ENCODE measurements at regions not wholly inside any gene's neighbourhood (a gene's known extent, or its start where the extent isn't known, plus 50 kb on each side); places are given as distances from the start of the nearest gene placed in this dataset.

DNA sequence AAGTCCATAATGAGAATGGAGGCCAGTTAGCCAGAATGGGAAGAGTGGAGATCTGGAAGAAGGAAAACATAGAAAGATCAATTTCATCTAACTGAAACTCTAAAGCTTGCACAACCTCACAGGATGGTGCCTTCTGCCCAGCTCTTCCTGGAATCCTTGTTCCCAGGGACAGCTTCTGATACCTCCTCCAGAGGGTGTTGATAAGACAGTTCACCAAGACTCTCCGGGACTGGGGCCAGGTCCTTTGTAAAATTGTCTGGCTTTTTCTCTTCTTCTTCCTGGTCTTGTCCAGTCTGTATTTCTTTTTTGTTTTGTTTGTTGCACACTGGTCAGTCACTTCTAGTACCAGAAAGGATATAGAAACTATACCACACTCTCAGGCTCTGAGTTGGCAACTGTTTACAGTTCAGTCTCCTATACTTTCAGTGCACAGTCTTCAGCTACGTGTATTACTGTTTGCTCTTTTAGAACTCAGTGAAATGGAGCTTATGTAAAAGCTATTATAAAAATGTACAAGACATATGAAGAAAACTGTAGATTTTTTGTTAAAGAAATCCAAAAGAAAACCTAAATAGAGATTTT is 142.8 kb upstream of the RPL34 start:
- H3K4me1 Mint-ChIP-seq (ENCODE audit: low read depth) = peaks cover 20% of the 10 kb centered on the region
- ATAC-seq (replicated peaks in 1 of 2) (no peak), DNase-seq (no peak)
- H3K27me3 Mint-ChIP-seq (ENCODE audit: low read depth) = no peaks in the 10 kb centered on the region
- H3K4me3 Mint-ChIP-seq = no peak overlapping the region
- H3K27ac Mint-ChIP-seq = no peak overlapping the region
- no peaks in the 10 kb centered on the region for H3K36me3 Mint-ChIP-seq (ENCODE audit: insufficient read depth in 2 of 2)
- H3K9me3 Mint-ChIP-seq = peaks cover 0 to 2% of the 10 kb centered on the region in 2 donors

DNA sequence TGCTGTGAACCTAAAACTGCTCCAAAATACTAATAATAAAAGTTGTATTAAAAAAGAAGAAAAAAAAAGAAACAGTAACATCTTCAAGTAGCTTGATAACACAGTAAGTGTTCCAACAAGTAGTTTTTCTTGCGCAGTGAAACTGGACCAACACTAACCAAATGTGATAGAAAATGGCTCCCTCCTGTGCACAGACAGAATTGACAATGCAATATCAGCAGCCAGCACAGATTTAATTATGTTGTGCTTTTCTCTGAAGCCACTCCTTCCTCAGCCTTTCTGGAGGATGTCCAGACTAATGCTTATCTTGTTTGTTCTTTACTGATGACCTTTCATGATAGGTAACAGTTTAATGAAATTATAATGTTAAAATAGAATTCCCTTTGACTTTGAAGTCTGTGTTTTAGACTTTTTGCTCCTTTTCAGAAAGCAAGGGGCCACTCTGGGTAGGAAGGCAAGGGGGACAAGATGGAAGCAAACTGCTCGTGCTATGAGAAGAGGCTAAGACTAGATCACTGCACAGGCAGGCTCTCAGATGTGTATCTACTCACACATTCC is 147.1 kb upstream of the RPL34 start:
- no peak for ATAC-seq (replicated peaks in 1 of 2)
- Mint-ChIP-seq H3K27me3 (ENCODE audit: low read depth) (no peaks in the 10 kb centered on the region), H3K27ac (no peak overlapping the region), H3K4me3 (no peak overlapping the region), H3K9me3 (peaks cover 0 to 2% of the 10 kb centered on the region in 2 donors), H3K36me3 (ENCODE audit: insufficient read depth in 2 of 2) (no peaks in the 10 kb centered on the region), H3K4me1 (ENCODE audit: low read depth) (peaks cover 28% of the 10 kb centered on the region)
- no peak for DNase-seq

DNA sequence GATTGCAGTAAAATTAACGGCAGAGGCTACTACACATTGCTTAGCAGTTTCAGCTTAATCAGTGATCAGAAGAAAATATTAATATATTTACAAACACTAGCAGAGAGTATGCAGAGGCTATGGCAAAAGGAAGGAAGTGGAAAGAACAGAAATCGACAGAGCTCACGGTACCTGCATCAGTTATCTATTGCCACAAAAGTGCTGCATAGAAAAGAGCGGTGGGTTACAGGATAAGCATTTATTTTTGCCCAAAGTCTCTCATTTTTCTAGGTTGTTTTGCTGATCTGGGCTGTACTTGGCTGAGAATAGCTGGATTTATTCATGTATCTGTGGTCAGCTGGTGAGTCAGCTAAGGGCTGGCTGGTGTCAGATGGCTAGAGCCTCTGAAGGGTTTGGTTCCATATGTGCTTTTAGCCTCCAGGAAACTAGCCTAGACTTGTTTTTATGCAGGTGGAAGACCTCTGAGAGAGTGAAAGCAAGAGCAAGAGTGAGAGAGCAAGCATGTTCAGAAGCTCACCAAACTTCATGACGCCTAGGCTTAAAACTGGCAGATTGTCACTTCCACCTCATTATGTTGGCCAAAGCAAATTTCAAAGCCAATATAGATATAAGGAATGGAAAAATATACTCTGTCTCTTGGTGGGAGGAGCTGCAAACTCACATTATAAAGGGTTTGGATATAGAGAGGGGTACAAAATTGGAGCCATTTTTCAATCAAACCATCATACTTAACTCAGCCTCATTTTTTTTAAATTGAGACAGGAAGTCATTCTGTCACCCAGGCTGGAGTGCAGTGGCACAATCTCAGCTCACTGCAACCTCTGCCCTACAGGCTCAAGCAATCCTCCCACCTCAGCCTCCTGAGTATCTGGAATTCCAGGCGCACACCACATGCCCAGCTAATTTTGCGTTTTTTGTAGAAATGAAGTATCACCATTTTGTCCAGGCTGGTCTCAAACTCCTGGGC is 153.2 kb upstream of the RPL34 start:
- H3K4me1 Mint-ChIP-seq (ENCODE audit: low read depth) = peaks cover 46% of the 10 kb centered on the region
- no peaks in the 10 kb centered on the region for H3K36me3 Mint-ChIP-seq (ENCODE audit: insufficient read depth in 2 of 2)
- H3K27ac Mint-ChIP-seq = peak overlapping the region; percentile 40
- peak; percentile 94 to 97 for ATAC-seq (replicated peaks in 1 of 2)
- H3K4me3 Mint-ChIP-seq = peak overlapping the region; percentile 34 to 78
- peaks cover 0 to 2% of the 10 kb centered on the region in 2 donors for H3K9me3 Mint-ChIP-seq
- H3K27me3 Mint-ChIP-seq (ENCODE audit: low read depth) = no peaks in the 10 kb centered on the region
- peak; percentile 25 to 45 for DNase-seq

DNA sequence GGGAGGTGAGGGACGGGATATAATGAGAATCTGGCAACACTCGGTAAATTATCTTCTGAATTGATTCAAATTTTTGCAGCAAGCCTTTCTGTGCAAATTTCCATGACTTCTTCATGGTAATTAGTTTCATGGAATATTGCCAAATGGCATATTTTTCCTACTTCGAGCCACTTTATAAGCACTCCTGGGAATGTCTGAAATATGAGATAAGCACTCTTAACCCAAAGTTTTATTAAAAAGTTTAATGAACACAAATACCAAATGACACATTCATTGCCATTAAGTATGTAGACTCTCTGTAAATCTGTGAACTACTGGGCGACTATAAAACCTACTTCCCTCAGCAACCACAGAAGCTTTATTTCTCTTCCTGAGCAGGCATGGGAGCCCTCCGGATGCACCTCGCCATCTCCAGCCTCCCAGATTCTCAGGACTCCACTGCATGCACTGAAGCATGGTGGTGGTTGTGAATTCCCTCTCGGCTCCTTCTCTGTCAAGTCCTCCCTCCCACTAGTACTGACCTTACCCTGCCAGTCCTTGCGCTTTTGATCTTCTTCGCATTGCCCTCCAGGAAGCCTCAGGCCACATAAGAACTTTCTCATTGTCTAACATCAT is 154.4 kb upstream of the RPL34 start:
- ATAC-seq (replicated peaks in 1 of 2) (no peak), DNase-seq (no peak)
- Mint-ChIP-seq H3K27ac (no peak overlapping the region), H3K9me3 (peaks cover 0 to 2% of the 10 kb centered on the region in 2 donors), H3K36me3 (ENCODE audit: insufficient read depth in 2 of 2) (no peaks in the 10 kb centered on the region), H3K4me3 (peak overlapping the region; percentile 34 to 78), H3K27me3 (ENCODE audit: low read depth) (no peaks in the 10 kb centered on the region), H3K4me1 (ENCODE audit: low read depth) (peaks cover 46% of the 10 kb centered on the region)

- DNase-seq (no peak), ATAC-seq (replicated peaks in 1 of 2) (no peak)
- no peaks in the 10 kb centered on the region for H3K36me3 Mint-ChIP-seq (ENCODE audit: insufficient read depth in 2 of 2)
- H3K9me3 Mint-ChIP-seq = peaks cover 0 to 2% of the 10 kb centered on the region in 2 donors
- H3K27me3 Mint-ChIP-seq (ENCODE audit: low read depth) = peaks cover 6% of the 10 kb centered on the region
- no peak overlapping the region for H3K4me3 Mint-ChIP-seq
- H3K27ac Mint-ChIP-seq = no peak overlapping the region
- H3K4me1 Mint-ChIP-seq (ENCODE audit: low read depth) = no peaks in the 10 kb centered on the region
Measured at GRCh38 chr4:108458681-108459080, 161.7 kb upstream of the RPL34 start.

DNA sequence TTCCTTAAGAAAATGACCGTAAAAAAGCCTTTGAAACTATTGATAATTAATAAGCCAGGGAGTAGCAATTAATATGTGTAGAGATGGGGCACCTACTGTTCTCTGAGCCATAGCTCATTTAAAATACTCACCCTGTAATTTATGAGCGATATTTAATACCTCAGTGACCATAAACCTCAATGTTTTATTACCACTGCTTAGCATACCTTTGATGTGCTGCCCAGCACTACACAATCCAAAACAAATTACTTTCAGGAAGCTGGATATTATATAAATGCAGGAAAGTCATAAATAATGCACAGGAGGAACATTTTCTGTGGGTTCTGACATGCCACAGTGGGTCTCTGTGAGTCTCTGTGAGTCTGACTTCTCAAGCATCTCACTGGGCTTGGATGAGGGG is 166.1 kb upstream of the RPL34 start:
- Mint-ChIP-seq H3K36me3 (ENCODE audit: insufficient read depth in 2 of 2) (no peaks in the 10 kb centered on the region), H3K4me1 (ENCODE audit: low read depth) (peaks cover 4% of the 10 kb centered on the region), H3K27me3 (ENCODE audit: low read depth) (peaks cover 6% of the 10 kb centered on the region), H3K4me3 (no peak overlapping the region), H3K9me3 (no peaks in the 10 kb centered on the region), H3K27ac (no peak overlapping the region)
- ATAC-seq (replicated peaks in 1 of 2) (no peak), DNase-seq (no peak)

DNA sequence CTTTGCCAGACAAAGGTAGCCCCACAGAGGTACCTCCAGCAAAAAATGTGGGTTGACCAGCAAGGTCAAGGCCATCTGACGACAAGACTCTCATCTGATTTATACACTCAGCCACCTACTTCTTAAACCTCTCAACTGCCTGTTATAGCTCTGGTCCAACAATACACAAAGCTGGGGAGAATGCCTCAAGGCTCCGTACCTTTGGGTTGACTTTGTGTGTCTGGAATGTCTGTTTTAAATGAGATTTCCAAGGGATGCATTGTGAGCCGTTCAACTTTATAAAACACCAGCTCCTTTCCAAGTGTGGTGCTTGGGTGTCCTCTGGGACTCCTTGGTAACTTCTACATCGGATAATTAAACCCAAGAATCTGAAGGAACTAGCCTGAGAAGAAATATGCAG is 167.0 kb upstream of the RPL34 start:
- no peak overlapping the region for H3K4me3 Mint-ChIP-seq
- no peak overlapping the region for H3K27ac Mint-ChIP-seq
- peaks cover 6% of the 10 kb centered on the region for H3K27me3 Mint-ChIP-seq (ENCODE audit: low read depth)
- ATAC-seq (replicated peaks in 1 of 2) = no peak
- peaks cover 6% of the 10 kb centered on the region for H3K4me1 Mint-ChIP-seq (ENCODE audit: low read depth)
- no peaks in the 10 kb centered on the region for H3K36me3 Mint-ChIP-seq (ENCODE audit: insufficient read depth in 2 of 2)
- no peaks in the 10 kb centered on the region for H3K9me3 Mint-ChIP-seq
- DNase-seq = no peak

DNA sequence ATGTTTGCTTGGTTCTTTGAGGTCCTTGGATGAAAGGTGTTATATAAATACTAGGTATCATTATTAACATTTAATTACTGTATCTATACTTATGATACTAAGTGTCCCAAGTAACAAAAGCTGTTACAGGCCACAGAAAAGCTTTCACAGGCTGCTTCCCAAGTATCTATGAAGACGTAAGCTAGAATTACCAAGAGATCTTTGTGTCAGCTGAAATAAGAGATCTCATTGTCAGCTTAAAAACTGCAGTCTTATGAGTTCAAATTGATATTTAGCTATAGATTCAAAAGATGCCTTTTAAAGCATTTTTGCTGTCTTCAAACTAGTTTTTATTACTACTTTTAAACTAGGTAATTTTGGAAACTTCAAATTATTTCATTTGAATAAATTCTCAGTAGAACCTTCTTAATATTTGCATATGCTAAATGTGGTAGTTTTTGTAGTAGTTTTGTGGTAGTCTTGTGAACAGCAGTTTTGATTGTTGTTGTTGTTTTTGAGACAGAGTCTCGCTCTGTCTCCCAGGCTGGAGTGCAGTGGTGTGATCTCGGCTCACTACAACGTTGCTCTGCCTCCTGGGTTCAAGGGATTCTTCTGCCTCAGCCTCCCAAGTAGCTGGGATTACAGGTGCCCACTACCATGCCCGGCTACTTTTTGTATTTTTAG is 170.0 kb upstream of the RPL34 start:
- ATAC-seq (replicated peaks in 1 of 2) (no peak), DNase-seq (no peak)
- Mint-ChIP-seq H3K4me1 (ENCODE audit: low read depth) (peaks cover 6% of the 10 kb centered on the region), H3K9me3 (no peaks in the 10 kb centered on the region), H3K4me3 (no peak overlapping the region), H3K36me3 (ENCODE audit: insufficient read depth in 2 of 2) (no peaks in the 10 kb centered on the region), H3K27ac (no peak overlapping the region), H3K27me3 (ENCODE audit: low read depth) (peaks cover 6% of the 10 kb centered on the region)

DNA sequence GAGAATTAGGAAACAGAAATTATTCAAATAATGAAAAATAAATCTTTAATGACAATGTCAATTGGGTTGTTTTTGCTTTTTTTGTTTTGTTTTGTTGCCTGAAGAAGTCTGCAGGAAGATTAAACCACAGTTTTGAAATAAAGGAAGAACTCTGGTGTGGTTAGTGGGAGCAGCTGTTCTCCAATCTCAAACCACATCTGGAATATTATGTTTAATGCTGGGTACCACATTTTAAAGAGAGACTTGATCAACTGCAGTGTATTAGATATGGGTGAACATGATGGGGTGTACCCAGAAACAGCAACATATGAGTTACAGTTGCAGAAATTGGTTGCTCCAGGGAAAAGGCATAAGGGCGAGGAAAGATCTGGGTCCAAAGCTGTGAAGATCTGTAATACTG is 171.2 kb upstream of the RPL34 start:
- no peaks in the 10 kb centered on the region for H3K36me3 Mint-ChIP-seq (ENCODE audit: insufficient read depth in 2 of 2)
- no peak overlapping the region for H3K27ac Mint-ChIP-seq
- no peaks in the 10 kb centered on the region for H3K27me3 Mint-ChIP-seq (ENCODE audit: low read depth)
- DNase-seq (no peak), ATAC-seq (replicated peaks in 1 of 2) (no peak)
- H3K4me3 Mint-ChIP-seq = no peak overlapping the region
- peaks cover 6% of the 10 kb centered on the region for H3K4me1 Mint-ChIP-seq (ENCODE audit: low read depth)
- no peaks in the 10 kb centered on the region for H3K9me3 Mint-ChIP-seq

- Mint-ChIP-seq H3K27ac (no peak overlapping the region), H3K27me3 (ENCODE audit: low read depth) (no peaks in the 10 kb centered on the region)
- ATAC-seq (replicated peaks in 1 of 2) = no peak
Measured at GRCh38 chr4:108446556-108446955, 173.8 kb upstream of the RPL34 start.

DNA sequence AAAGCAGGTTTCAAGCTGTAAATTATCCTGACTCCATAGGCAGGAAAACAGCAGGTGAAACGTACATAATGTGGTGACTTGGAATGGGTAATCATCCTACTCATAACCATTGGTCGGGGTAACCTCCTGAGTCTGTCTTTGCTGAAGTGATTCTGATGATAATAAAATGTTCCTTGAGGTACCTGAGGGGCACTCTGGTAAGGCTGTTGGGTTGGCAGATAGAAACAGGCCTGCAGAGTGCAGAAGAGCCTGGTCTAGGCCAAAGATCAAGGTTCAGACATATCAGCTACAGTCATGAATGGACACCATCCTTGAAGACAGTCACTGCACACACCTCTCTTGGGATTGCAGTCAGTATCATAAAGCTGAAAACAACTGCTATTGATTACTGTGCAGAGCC is 174.7 kb upstream of the RPL34 start:
- Mint-ChIP-seq H3K27ac (no peak overlapping the region), H3K4me3 (no peak overlapping the region), H3K4me1 (ENCODE audit: low read depth) (peaks cover 6% of the 10 kb centered on the region), H3K27me3 (ENCODE audit: low read depth) (no peaks in the 10 kb centered on the region), H3K36me3 (ENCODE audit: insufficient read depth in 2 of 2) (peaks cover 0 to 2% of the 10 kb centered on the region in 2 donors), H3K9me3 (no peaks in the 10 kb centered on the region)
- DNase-seq (no peak), ATAC-seq (replicated peaks in 1 of 2) (no peak)

More at GRCh38 chr4:108446556-108446955, 173.8 kb upstream of the RPL34 start:
- Mint-ChIP-seq H3K36me3 (ENCODE audit: insufficient read depth in 2 of 2) (peaks cover 0 to under 1% of the 10 kb centered on the region in 2 donors), H3K4me3 (no peak overlapping the region), H3K4me1 (ENCODE audit: low read depth) (peaks cover 6% of the 10 kb centered on the region), H3K9me3 (no peaks in the 10 kb centered on the region)
- DNase-seq = no peak

DNA sequence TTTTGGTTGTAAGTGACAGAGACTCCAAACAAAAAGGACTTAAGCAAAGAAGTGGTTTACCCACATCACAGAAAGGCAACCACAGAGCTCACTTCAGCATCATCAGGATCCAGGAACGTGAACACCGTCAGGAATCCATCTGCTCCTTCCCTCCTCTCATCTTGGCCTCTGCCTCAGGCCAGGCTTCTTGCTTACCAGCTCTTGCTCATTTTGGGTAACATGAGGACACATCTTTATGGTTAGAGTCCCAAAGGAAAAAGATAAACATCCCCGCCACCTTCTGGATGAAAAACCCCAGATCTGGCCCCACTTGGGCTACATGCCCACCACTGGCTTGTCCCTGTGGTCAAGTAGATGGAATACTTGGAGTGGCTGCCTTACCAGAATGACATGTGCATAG is 176.8 kb upstream of the RPL34 start:
- Mint-ChIP-seq H3K4me3 (no peak overlapping the region), H3K36me3 (ENCODE audit: insufficient read depth in 2 of 2) (peaks cover 0 to 4% of the 10 kb centered on the region in 2 donors), H3K4me1 (ENCODE audit: low read depth) (peaks cover 8% of the 10 kb centered on the region), H3K9me3 (no peaks in the 10 kb centered on the region), H3K27me3 (ENCODE audit: low read depth) (no peaks in the 10 kb centered on the region), H3K27ac (no peak overlapping the region)
- no peak for ATAC-seq (replicated peaks in 1 of 2)
- DNase-seq = no peak

All from activated T-cell treated with anti-CD3 and anti-CD28 coated beads, Interleukin-2, amount 50 U/mL, for 72 hours (primary cell).